Stimulated activated CD4-positive, alpha-beta T cell treated with anti-CD3 and anti-CD28 coated beads, Interleukin-15, amount 100 ng/mL, for 1 hour (primary cell): ENCODE measurements at regions not wholly inside any gene's neighbourhood (a gene's known extent, or its start where the extent isn't known, plus 50 kb on each side); places are given as distances from the start of the nearest gene placed in this dataset.
"Not testable (repeated sequence)": the region's sequence is repeated elsewhere in the genome, so short reads cannot be mapped to it uniquely, and the experiment has no call there.

Experiments used
- DNase-seq, 2 donors: peaks; one replicate each; pipeline ENCODE4 v3.0.0-alpha.2; 2020; ENCODE audit warnings: low read depth in 1 of 2, low spot score in 1 of 2

- no peak for DNase-seq
Observed at GRCh38 chr18:8499810-8500675, 109.2 kb upstream of the RAB12 start.

DNA sequence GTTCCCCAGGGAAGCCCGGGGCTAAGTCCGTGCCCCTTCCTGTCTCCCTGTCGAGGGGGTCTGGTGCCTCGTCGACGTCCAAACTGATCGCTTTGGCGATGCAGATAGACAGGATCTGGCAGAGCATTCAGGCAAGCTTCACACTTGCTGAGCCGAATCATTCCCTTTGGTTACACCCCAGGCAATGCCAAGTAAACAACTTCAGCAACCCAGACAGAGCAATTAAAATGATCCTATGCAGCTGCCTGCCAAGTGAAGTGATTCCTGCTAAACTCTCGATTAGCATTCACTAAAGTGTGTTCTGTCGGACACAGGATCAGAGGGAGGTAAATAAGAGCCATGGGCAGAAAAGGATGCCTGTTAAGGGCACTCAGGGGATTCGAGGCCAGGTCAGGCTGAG is 108.2 kb upstream of the RAB12 start:
- no peak for DNase-seq

- DNase-seq: no peak
Observed at GRCh38 chr18:8503248-8503647, 106.0 kb upstream of the RAB12 start.

- no peak for DNase-seq
Observed at GRCh38 chr18:8504424-8504823, 104.8 kb upstream of the RAB12 start.

DNA sequence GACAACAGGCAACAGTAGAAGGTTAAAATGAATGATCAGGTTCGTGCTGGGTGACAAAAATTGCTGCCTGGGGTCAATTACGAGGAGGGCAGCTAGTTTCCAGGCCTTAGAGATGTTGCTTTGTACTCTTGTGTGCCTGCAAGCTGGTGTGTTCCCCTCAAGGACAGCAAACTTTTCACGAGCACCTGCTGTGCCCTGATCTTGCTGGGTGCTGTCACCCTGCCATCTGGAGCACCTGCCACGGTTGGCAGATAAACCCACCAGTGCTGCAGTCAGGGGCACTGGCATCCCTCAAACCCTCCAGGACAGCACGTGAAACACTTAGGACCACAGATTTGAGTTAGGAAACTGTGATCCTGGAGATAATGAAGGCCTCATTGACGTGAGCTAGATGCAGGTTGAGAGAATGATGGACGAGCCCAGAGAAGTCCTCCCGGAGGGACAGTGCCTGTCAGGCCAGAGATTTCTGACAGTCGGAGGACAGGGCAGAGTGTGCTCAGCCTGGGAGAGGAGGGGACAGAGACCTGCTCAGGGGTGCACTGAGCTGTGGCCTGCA is 104.3 kb upstream of the RAB12 start:
- DNase-seq: no peak

GRCh38 chr18:8506251-8507049 is 102.8 kb upstream of the RAB12 start:
- DNase-seq: no peak

GRCh38 chr18:8507361-8507760 is 101.9 kb upstream of the RAB12 start:
- no peak for DNase-seq

- DNase-seq: no peak
Observed at GRCh38 chr18:8507915-8508705, 101.1 kb upstream of the RAB12 start.

DNA sequence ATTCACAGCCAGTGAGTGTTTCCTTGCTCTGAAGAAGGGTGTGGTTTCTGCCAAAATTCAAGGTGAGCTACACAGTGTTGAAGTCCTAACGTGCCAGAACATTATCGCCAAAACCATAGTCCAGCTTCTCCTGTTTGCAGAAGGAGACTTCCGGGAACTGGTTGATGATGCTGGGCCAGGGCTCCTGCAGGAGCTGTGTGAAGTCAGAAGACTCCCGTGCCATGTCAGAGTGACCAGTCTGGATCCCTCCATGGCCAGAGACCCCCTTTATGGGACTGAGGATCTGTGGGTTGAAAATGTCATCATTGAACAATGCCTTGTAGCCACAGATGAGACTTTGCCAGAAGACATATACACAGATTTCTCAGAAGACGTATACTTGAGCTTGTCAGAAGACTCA is 96.0 kb upstream of the RAB12 start:
- DNase-seq: no peak

DNA sequence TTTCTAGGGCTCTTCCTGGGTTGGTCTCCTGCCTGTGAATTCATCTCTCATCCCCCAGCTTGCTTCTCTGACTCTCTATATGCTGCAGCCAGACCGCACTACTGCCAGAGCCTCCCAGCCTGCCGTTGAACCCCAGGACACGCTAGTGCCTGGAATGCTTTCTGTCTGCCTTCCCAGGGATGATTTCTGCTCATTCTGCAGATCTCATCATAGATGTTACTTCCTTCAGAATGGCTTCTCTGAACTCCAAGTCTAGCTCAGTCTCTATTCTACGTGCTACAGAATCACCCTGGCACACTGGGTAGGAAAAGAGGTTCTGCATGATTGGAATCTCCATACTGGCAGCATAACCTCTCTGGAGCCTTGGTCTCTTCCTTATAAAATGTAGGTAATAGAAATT is 94.8 kb upstream of the RAB12 start:
- DNase-seq: no peak

DNA sequence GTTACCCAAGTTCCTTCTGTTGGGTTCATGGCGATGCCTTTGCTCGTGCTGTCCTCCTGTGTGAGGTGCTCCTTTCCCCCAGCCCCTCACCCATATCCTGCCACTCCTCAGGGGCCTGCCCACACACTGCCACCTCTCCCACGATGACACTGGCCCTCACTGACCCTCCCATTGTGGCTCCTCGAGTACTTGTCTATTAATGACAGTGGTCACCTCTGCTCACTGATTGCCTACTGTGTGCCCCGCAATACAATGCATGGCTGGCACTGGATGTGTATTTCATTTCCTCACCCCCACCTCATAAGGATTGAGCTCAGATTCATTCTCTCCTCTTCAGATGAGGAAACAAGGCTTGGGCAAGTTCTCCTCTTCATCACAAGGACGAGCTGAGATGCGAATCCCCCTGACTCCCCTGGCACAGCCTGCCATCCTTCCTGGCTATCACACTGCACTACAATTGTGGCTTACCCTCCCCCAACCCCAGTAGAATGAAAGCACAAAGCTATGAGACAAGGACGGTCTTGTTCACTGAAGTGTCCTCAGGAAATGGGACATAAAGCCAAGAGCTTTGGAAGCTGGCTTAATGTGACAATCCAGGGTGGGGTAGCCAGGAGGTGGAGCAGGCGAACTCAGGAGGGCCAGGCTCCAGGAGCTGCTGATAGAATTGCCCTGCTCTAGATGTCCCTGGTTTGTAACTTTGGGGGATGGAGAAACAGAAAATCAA is 93.9 kb upstream of the RAB12 start:
- DNase-seq: no peak

DNA sequence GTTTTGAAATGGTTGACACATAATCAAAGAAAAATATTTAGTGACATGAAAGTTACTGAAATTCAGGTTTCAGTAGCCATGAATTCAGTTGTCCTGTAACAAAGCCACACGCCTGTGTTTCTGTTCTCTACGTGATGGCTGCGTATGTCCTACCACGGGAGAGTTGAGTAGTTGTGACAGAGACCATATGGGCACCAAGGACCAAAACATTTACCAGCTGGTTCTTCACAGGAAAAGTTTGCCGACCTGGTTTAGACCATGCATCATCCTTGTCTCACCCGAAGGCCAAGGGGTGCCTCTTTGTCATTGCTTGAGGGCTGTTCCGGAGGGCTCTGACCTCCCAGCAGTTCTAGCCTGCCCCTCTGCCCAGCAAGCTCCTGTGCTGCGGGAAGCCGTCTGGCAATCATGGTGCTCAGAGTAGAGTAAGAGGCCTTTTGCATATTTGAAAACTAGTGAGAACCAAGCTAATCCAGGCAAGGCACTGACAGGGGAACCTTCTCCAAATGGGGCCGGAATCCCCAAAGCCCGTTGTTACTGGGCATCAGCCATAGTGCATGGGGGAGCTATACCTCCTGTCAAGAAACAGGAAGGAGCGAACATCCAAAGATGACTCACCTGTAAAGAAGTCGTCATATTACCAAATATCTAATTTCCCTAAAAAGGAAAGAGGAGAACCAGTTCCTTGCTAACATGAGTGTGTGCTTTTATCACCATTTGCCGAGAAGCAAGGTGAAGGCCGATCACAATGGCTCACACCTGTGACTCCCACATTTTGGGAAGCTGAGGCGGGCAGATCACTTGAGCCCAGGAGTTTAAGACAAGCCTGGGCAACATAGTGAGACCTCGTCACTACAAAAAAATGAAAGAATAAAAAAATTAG is 92.6 kb upstream of the RAB12 start:
- no peak for DNase-seq

DNA sequence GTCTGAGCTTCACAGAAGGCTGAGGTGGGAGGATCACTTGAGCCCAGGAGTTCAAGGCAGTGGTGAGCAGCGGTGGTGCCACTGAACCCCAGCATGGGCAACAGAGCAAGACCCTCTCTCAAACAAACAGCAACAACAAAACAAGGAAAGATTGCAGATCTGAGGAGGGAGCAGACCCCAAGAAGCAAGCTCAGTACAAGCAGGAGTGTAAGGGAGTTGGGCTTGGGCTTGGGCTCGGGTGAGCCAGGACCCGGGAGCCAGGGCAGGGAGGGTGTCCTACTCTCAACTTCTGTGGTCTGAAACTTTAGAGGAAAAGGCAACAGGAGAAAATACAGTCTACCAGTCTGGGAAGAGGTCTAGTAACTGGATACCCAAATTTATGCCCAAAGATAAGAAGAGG is 92.0 kb upstream of the RAB12 start:
- no peak for DNase-seq

GRCh38 chr18:8519102-8519501 is 90.1 kb upstream of the RAB12 start:
- no peak for DNase-seq

DNA sequence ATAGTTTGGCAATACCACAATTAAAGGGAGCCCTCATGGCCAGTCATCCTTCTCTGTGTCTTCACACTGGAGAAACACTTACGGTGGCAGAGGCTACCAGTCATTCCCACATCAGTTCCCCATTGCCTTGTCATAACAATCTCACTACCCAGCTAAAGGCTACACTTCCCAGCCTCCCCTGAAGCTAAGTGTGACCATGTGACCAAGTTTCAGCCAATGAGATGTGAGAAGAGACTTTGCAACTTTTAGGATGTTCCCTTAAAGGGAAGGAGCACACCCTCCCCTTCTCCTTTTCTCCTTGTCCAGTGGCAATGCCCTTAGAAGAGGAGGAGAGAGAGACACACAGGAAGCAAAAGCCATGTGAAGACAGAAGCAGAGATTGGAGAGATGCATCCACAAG is 89.0 kb upstream of the RAB12 start:
- no peak for DNase-seq

DNA sequence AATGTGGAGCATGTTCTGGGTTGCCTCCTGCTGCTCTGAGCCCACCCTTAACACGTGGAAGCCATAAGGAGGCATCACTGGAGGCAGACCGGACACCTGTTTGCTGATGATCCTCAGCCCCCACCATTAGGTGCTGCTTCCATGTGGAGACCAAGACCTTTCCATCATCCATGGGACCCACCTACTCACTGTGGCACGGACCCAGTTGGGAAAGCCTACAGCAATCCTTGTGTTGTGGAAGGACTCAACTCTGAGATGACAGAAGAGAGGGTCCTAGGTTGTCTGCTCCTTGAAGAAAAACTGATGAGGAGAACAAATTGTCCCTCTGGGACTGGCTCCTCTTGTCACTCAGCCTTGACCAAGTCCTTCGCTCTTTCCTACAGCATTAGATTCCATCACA is 86.5 kb upstream of the RAB12 start:
- DNase-seq: no peak

DNA sequence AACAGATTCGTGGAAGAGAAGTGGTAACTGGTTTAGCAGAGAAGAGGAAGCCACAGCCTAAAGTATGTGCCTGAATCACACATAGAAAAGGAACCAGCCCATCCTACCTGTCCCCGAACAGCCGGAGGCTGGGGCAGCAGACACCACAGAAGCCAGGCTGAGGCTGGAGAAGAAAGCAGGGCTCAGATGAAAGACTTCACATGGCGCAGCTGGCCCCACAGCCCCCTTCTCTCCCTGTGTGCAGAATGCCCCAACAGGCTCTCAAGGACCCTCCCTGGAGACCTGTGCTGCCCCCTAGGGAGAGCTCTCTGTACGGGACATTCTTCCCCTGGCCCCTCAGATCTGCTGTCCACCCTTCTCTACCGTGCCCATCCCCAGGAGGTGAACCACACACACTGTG is 83.5 kb upstream of the RAB12 start:
- DNase-seq: no peak

- DNase-seq: no peak
Observed at GRCh38 chr18:8526332-8526731, 82.9 kb upstream of the RAB12 start.

DNA sequence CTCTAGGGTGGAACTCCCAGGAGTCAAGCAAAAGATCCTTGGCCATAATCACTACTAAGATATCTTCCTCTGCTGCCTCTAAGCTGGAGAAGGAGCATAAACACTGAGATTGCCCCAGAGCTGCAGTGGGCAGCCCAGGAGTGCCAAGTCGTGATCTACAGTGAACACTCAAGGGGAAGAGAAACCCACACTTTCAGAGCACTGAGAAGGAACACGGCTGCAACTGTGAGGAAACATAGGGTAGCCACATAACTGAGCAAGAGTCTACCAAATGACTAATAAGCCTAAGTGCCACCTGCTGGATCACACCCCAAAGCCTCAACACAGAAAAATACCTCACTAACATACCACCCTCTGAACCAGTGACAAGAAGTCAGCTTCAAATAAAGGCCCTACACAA is 79.6 kb upstream of the RAB12 start:
- no peak for DNase-seq

- not testable (repeated sequence) for DNase-seq
Observed at GRCh38 chr18:8531084-8531483, 78.2 kb upstream of the RAB12 start.
